Colonic mucosa (tissue), 4 donors: ENCODE measurements at regions not wholly inside any gene's neighbourhood (a gene's known extent, or its start where the extent isn't known, plus 50 kb on each side); places are given as distances from the start of the nearest gene placed in this dataset.

ENCODE experiments used
- DNase-seq: peaks from one replicate; pipeline ENCODE4 v3.0.0-alpha.2; 2020
- H3K27ac ChIP-seq: fragments of 200-600 bp; one replicate; pipeline ENCODE4 v1.8.0; 2021
- H3K27me3 ChIP-seq: fragments of 200-600 bp; one replicate; pipeline ENCODE4 v1.8.0; 2021
- H3K36me3 ChIP-seq: fragments of 200-600 bp; one replicate; pipeline ENCODE4 v1.8.0; 2021
- H3K4me1 ChIP-seq: fragments of 200-600 bp; one replicate; pipeline ENCODE4 v1.8.0; 2021; ENCODE audit warnings: mild to moderate bottlenecking
- H3K4me3 ChIP-seq: fragments of 200-600 bp; one replicate; pipeline ENCODE4 v1.8.0; 2021
- H3K9ac ChIP-seq, 2 donors: one replicate each; pipeline ENCODE4 v1.7.0; 2013; ENCODE audit warnings: control low read depth in 2 of 2, low read depth in 2 of 2, low read length in 2 of 2
- H3K9me3 ChIP-seq: fragments of 200-600 bp; one replicate; pipeline ENCODE4 v1.8.0; 2021
- CTCF ChIP-seq: fragments of 200-600 bp; IDR thresholded peaks from one replicate; pipeline ENCODE4 v1.8.0; 2022; ENCODE audit warnings: antibody characterized with exemption, mild to moderate bottlenecking
- intact Hi-C: fragments of 100-400 bp; cut with DNase I; formaldehyde crosslinking; loops from one replicate; pipeline ENCODE4 v1.14.1; 2022
- donor health status: healthy.
- donor health status: DM: no; HTN: no; CAD: no.
- donor health status: DM: no; HTN: no; CAD: no.

GRCh38 chr2:147355706-147356105, 489.1 kb upstream of the ACVR2A start:
- no peak for TF ChIP-seq CTCF
- no peak overlapping the region for H3K27ac ChIP-seq

GRCh38 chr2:147353072-147353381, 491.8 kb upstream of the ACVR2A start:
- Histone ChIP-seq H3K27ac (no peak overlapping the region), H3K9me3 (no peaks in the 10 kb centered on the region), H3K27me3 (no peaks in the 10 kb centered on the region), H3K36me3 (no peaks in the 10 kb centered on the region), H3K4me3 (no peak overlapping the region), H3K9ac (no peak overlapping the region), H3K4me1 (no peaks in the 10 kb centered on the region)
- intact Hi-C loops: no loop called here
- no peak for TF ChIP-seq CTCF
- DNase-seq: no peak

More at GRCh38 chr2:147355706-147356105, 489.1 kb upstream of the ACVR2A start:
- no peaks in the 10 kb centered on the region for H3K4me1 ChIP-seq
- no peak for DNase-seq
- no peaks in the 10 kb centered on the region for H3K36me3 ChIP-seq
- intact Hi-C loops: no loop called here
- H3K9ac ChIP-seq: no peak overlapping the region
- no peaks in the 10 kb centered on the region for H3K27me3 ChIP-seq
- H3K4me3 ChIP-seq: no peak overlapping the region
- no peaks in the 10 kb centered on the region for H3K9me3 ChIP-seq

- Histone ChIP-seq H3K36me3 (no peaks in the 10 kb centered on the region), H3K9ac (no peak overlapping the region), H3K27me3 (no peaks in the 10 kb centered on the region), H3K27ac (no peak overlapping the region), H3K9me3 (no peaks in the 10 kb centered on the region), H3K4me1 (no peaks in the 10 kb centered on the region), H3K4me3 (no peak overlapping the region)
- intact Hi-C loops: no loop called here
- TF ChIP-seq CTCF: no peak
- no peak for DNase-seq
Observed at GRCh38 chr2:147352264-147353071, 492.4 kb upstream of the ACVR2A start.

- Histone ChIP-seq H3K4me3 (no peak overlapping the region), H3K36me3 (no peaks in the 10 kb centered on the region), H3K27me3 (no peaks in the 10 kb centered on the region), H3K9ac (no peak overlapping the region), H3K27ac (no peak overlapping the region), H3K9me3 (no peaks in the 10 kb centered on the region), H3K4me1 (no peaks in the 10 kb centered on the region)
- no peak for TF ChIP-seq CTCF
- DNase-seq: no peak
- intact Hi-C loops: no loop called here
Observed at GRCh38 chr2:147351784-147352183, 493.0 kb upstream of the ACVR2A start.

GRCh38 chr2:147348931-147349555, 495.8 kb upstream of the ACVR2A start:
- no peak for TF ChIP-seq CTCF
- Histone ChIP-seq H3K27me3 (no peaks in the 10 kb centered on the region), H3K4me3 (no peak overlapping the region), H3K9ac (no peak overlapping the region), H3K4me1 (no peaks in the 10 kb centered on the region), H3K27ac (no peak overlapping the region), H3K9me3 (no peaks in the 10 kb centered on the region), H3K36me3 (no peaks in the 10 kb centered on the region)
- no peak for DNase-seq
- intact Hi-C loops: no loop called here
